ENCODE measurements at regions not wholly inside any gene's neighbourhood (a gene's known extent, or its start where the extent isn't known, plus 50 kb on each side); places are given as distances from the start of the nearest gene placed in this dataset.
"Not testable (repeated sequence)": the region's sequence is repeated elsewhere in the genome, so short reads cannot be mapped to it uniquely, and the experiment has no call there.

- DNase-seq (ENCODE audit: low read depth in 2 of 2) = peak; percentile 47 to 54
Observed at GRCh38 chr14:55976655-55977054, 141.6 kb upstream of the PELI2 start.

GRCh38 chr14:55977392-55978150 is 140.6 kb upstream of the PELI2 start:
- no peak for DNase-seq (ENCODE audit: low read depth in 2 of 2)

GRCh38 chr14:55979096-55979495 is 139.1 kb upstream of the PELI2 start:
- DNase-seq (ENCODE audit: low read depth in 2 of 2) = peak in 1 of 2 donors; percentile 1

GRCh38 chr14:55979781-55980180 is 138.4 kb upstream of the PELI2 start:
- DNase-seq (ENCODE audit: low read depth in 2 of 2) = no peak

GRCh38 chr14:55980970-55981369 is 137.2 kb upstream of the PELI2 start:
- no peak for DNase-seq (ENCODE audit: low read depth in 2 of 2)

- no peak for DNase-seq (ENCODE audit: low read depth in 2 of 2)
Observed at GRCh38 chr14:55986069-55986468, 132.1 kb upstream of the PELI2 start.

GRCh38 chr14:56000846-56001245 is 117.4 kb upstream of the PELI2 start:
- DNase-seq (ENCODE audit: low read depth in 2 of 2) = no peak

- DNase-seq (ENCODE audit: low read depth in 2 of 2) = no peak
Observed at GRCh38 chr14:56002342-56002741, 115.9 kb upstream of the PELI2 start.

- no peak for DNase-seq (ENCODE audit: low read depth in 2 of 2)
Observed at GRCh38 chr14:56002876-56003625, 115.2 kb upstream of the PELI2 start.

- no peak for DNase-seq (ENCODE audit: low read depth in 2 of 2)
Observed at GRCh38 chr14:56004323-56004722, 113.9 kb upstream of the PELI2 start.

- DNase-seq (ENCODE audit: low read depth in 2 of 2) = no peak
Observed at GRCh38 chr14:56004786-56005185, 113.4 kb upstream of the PELI2 start.

- DNase-seq (ENCODE audit: low read depth in 2 of 2) = no peak
Observed at GRCh38 chr14:56005191-56006053, 112.8 kb upstream of the PELI2 start.

- not testable (repeated sequence) for DNase-seq (ENCODE audit: low read depth in 2 of 2)
Observed at GRCh38 chr14:56007491-56007890, 110.7 kb upstream of the PELI2 start.

- no peak for DNase-seq (ENCODE audit: low read depth in 2 of 2)
Observed at GRCh38 chr14:56008150-56008549, 110.1 kb upstream of the PELI2 start.

GRCh38 chr14:56008661-56009060 is 109.5 kb upstream of the PELI2 start:
- not testable (repeated sequence) for DNase-seq (ENCODE audit: low read depth in 2 of 2)

- no peak for DNase-seq (ENCODE audit: low read depth in 2 of 2)
Observed at GRCh38 chr14:56023661-56024081, 94.5 kb upstream of the PELI2 start.

- DNase-seq (ENCODE audit: low read depth in 2 of 2) = no peak
Observed at GRCh38 chr14:56025191-56025590, 93.0 kb upstream of the PELI2 start.

GRCh38 chr14:56026506-56026905 is 91.7 kb upstream of the PELI2 start:
- no peak for DNase-seq (ENCODE audit: low read depth in 2 of 2)

- DNase-seq (ENCODE audit: low read depth in 2 of 2) = no peak
Observed at GRCh38 chr14:56027421-56027820, 90.8 kb upstream of the PELI2 start.

- no peak for DNase-seq (ENCODE audit: low read depth in 2 of 2)
Observed at GRCh38 chr14:56027916-56028712, 90.1 kb upstream of the PELI2 start.

- no peak for DNase-seq (ENCODE audit: low read depth in 2 of 2)
Observed at GRCh38 chr14:56036353-56036752, 81.9 kb upstream of the PELI2 start.

Data from dermis microvascular lymphatic vessel endothelial cell (primary cell).